HepG2 (cell line): ENCODE measurements at regions not wholly inside any gene's neighbourhood (a gene's known extent, or its start where the extent isn't known, plus 50 kb on each side); places are given as distances from the start of the nearest gene placed in this dataset.

ENCODE experiments used
- AKNA ChIP-seq: sonication (generic); formaldehyde crosslinking; IDR thresholded peaks from 2 replicates; pipeline ENCODE4 v1.4.0; 2020; ENCODE audit warnings: missing genetic modification reagents, borderline replicate concordance
- CREB3 ChIP-seq: sonication (generic); formaldehyde crosslinking; IDR thresholded peaks from 2 replicates; pipeline ENCODE4 v1.5.0; 2020; ENCODE audit warnings: missing genetic modification reagents
- ELF3 ChIP-seq: IDR thresholded peaks from 2 replicates; pipeline ENCODE4 v1.6.1; 2016; ENCODE audit warnings: missing genetic modification reagents, missing compliant biosample characterization
- ESRRA ChIP-seq: sonication (generic); formaldehyde crosslinking; IDR thresholded peaks from 2 replicates; pipeline ENCODE4 v1.5.1; 2020; ENCODE audit warnings: mild to moderate bottlenecking, low read depth, missing genetic modification reagents
- RBM22 ChIP-seq: fragments of 200-400 bp; formaldehyde crosslinking; optimal IDR thresholded peaks from 2 replicates; pipeline ENCODE3; 2017; ENCODE audit warnings: mild to moderate bottlenecking, low read length, moderate library complexity
- SOX5 ChIP-seq: IDR thresholded peaks from 2 replicates; pipeline ENCODE4 v1.6.1; 2016; ENCODE audit warnings: borderline replicate concordance
- YEATS4 ChIP-seq: sonication (generic); formaldehyde crosslinking; IDR thresholded peaks from 2 replicates; pipeline ENCODE4 v1.4.0; 2020; ENCODE audit warnings: missing genetic modification reagents, borderline replicate concordance
- ZKSCAN8 ChIP-seq: IDR thresholded peaks from 2 replicates; pipeline ENCODE4 v1.6.1; 2016; ENCODE audit warnings: borderline replicate concordance, missing genetic modification reagents, missing compliant biosample characterization
- ZMAT5 ChIP-seq: sonication (generic); formaldehyde crosslinking; IDR thresholded peaks from 2 replicates; pipeline ENCODE4 v1.5.0; 2020; ENCODE audit warnings: mild to moderate bottlenecking, low read depth, missing genetic modification reagents, borderline replicate concordance
- ZNF543 ChIP-seq: sonication (generic); formaldehyde crosslinking; IDR thresholded peaks from 2 replicates; pipeline ENCODE4 v1.4.0; 2020; ENCODE audit warnings: mild to moderate bottlenecking, missing genetic modification reagents
- ZNF780A ChIP-seq: sonication (generic); formaldehyde crosslinking; IDR thresholded peaks from 2 replicates; pipeline ENCODE4 v1.8.0; 2022; ENCODE audit warnings: mild to moderate bottlenecking, missing genetic modification reagents, moderate library complexity

GRCh38 chr3:72658466-72659100 is 189.7 kb downstream of the SHQ1 start (continued):
- TF ChIP-seq ZKSCAN8 (no peak), RBM22 (no peak), ZNF543 (CRISPR knock-in tag) (no peak), SOX5 (CRISPR knock-in tag) (peak; percentile 25; the same call in 1 of the 2 replicates), AKNA (CRISPR knock-in tag) (no peak), ZNF780A (no peak), ESRRA (CRISPR knock-in tag) (no peak), ELF3 (no peak), YEATS4 (CRISPR knock-in tag) (no peak), ZMAT5 (CRISPR knock-in tag) (no peak), CREB3 (CRISPR knock-in tag) (no peak)
